Esophagus (tissue), 2 donors: ENCODE measurements at regions not wholly inside any gene's neighbourhood (a gene's known extent, or its start where the extent isn't known, plus 50 kb on each side); places are given as distances from the start of the nearest gene placed in this dataset.
"Not testable (repeated sequence)": the region's sequence is repeated elsewhere in the genome, so short reads cannot be mapped to it uniquely, and the experiment has no call there.

Experiments
- H3K27ac ChIP-seq, 2 donors: one replicate each; pipeline ENCODE4 v1.5.1; 2013; ENCODE audit warnings: low read depth in 2 of 2, mild to moderate bottlenecking in 2 of 2, inconsistent platforms in 1 of 2, low read length in 1 of 2, moderate library complexity in 1 of 2
- H3K27me3 ChIP-seq, 2 donors: one replicate each; pipeline ENCODE4 v1.6.1; 2013; ENCODE audit warnings: low read length in 2 of 2, control low read depth in 1 of 2, mild to moderate bottlenecking in 1 of 2; ENCODE audit not compliant: insufficient read depth in 2 of 2, control insufficient read depth in 1 of 2
- H3K36me3 ChIP-seq, 2 donors: one replicate each; pipeline ENCODE4 v1.6.1; 2013; ENCODE audit warnings: low read length in 1 of 2; ENCODE audit not compliant: control insufficient read depth in 2 of 2, insufficient read depth in 2 of 2
- H3K4me1 ChIP-seq, 2 donors: one replicate each; pipeline ENCODE4 v1.6.1; 2013; ENCODE audit warnings: low read length in 1 of 2; ENCODE audit not compliant: control insufficient read depth in 2 of 2, insufficient read depth in 2 of 2
- H3K4me3 ChIP-seq, 2 donors: one replicate each; pipeline ENCODE4 v1.5.1; 2013; ENCODE audit warnings: low read length in 2 of 2, mild to moderate bottlenecking in 2 of 2, low read depth in 1 of 2, moderate library complexity in 1 of 2
- H3K9me3 ChIP-seq, 2 donors: one replicate each; pipeline ENCODE4 v1.6.1; 2013; ENCODE audit warnings: mild to moderate bottlenecking in 2 of 2, low read depth in 1 of 2, low read length in 1 of 2, moderate library complexity in 1 of 2; ENCODE audit not compliant: control insufficient read depth in 2 of 2, insufficient read depth in 1 of 2
- WGBS, 2 donors: extraction: QIAGEN DNeasy Blood & Tissue Kit; methylation state at CpG; one replicate each; pipeline ENCODE4 v1.1.7; 2013; 5-methylcytosine and 5-hydroxymethylcytosine counted together
- donor health status: healthy with polysubstance abuse.
- donor health status: Bipolar disorder and iron deficiency.

- Histone ChIP-seq H3K27ac (no peak overlapping the region), H3K27me3 (no peaks in the 10 kb centered on the region), H3K36me3 (no peaks in the 10 kb centered on the region), H3K9me3 (no peaks in the 10 kb centered on the region), H3K4me1 (no peaks in the 10 kb centered on the region), H3K4me3 (no peak overlapping the region)
- WGBS, 2 donors = 76 to 92% methylated on average over 3 of the region's 3 CpGs
Measured at GRCh38 chr11:123349382-123349781, 80.7 kb upstream of the GRAMD1B start.

GRCh38 chr11:123344790-123345357 lies 85.2 kb upstream of the GRAMD1B start:
- Histone ChIP-seq H3K9me3 (no peaks in the 10 kb centered on the region), H3K4me3 (no peak overlapping the region), H3K27me3 (no peaks in the 10 kb centered on the region), H3K36me3 (no peaks in the 10 kb centered on the region), H3K4me1 (peaks cover 0 to 2% of the 10 kb centered on the region in 2 donors), H3K27ac (no peak overlapping the region)
- 13 to 21% methylated on average over 2 of the region's 2 CpGs for WGBS, 2 donors

GRCh38 chr11:123344188-123344587 lies 85.9 kb upstream of the GRAMD1B start:
- not testable (repeated sequence) for H3K4me3 ChIP-seq, H3K9me3 ChIP-seq, H3K27ac ChIP-seq, H3K27me3 ChIP-seq, H3K36me3 ChIP-seq, H3K4me1 ChIP-seq
- 61 to 77% methylated on average over 2 of the region's 2 CpGs for WGBS, 2 donors

GRCh38 chr11:123338997-123339752 lies 90.9 kb upstream of the GRAMD1B start:
- Histone ChIP-seq H3K4me1 (peaks cover 0 to 2% of the 10 kb centered on the region in 2 donors), H3K9me3 (no peaks in the 10 kb centered on the region), H3K36me3 (no peaks in the 10 kb centered on the region), H3K27me3 (no peaks in the 10 kb centered on the region), H3K4me3 (no peak overlapping the region), H3K27ac (no peak overlapping the region)
- 91 to 92% methylated on average over 9 of the region's 9 CpGs for WGBS, 2 donors

- no peaks in the 10 kb centered on the region for H3K9me3 ChIP-seq
- H3K36me3 ChIP-seq = no peaks in the 10 kb centered on the region
- 64 to 69% methylated on average over 6 of the region's 6 CpGs for WGBS, 2 donors
- H3K4me3 ChIP-seq = no peak overlapping the region
- H3K27ac ChIP-seq = no peak overlapping the region
- H3K27me3 ChIP-seq = no peaks in the 10 kb centered on the region
- peaks cover 0 to 2% of the 10 kb centered on the region in 2 donors for H3K4me1 ChIP-seq
Measured at GRCh38 chr11:123338266-123338800, 91.7 kb upstream of the GRAMD1B start.

- no peak overlapping the region for H3K4me3 ChIP-seq
- H3K4me1 ChIP-seq = no peaks in the 10 kb centered on the region
- 82 to 84% methylated on average over 4 of the region's 4 CpGs for WGBS, 2 donors
- no peaks in the 10 kb centered on the region for H3K36me3 ChIP-seq
- no peak overlapping the region for H3K27ac ChIP-seq
- no peaks in the 10 kb centered on the region for H3K27me3 ChIP-seq
- H3K9me3 ChIP-seq = no peaks in the 10 kb centered on the region
Measured at GRCh38 chr11:123334925-123335324, 95.1 kb upstream of the GRAMD1B start.

- not testable (repeated sequence) for H3K4me1 ChIP-seq, H3K27me3 ChIP-seq, H3K9me3 ChIP-seq, H3K36me3 ChIP-seq, H3K27ac ChIP-seq, H3K4me3 ChIP-seq
- WGBS, 2 donors = 94 to 96% methylated on average over 1 of the region's 1 CpG
Measured at GRCh38 chr11:123332577-123332976, 97.5 kb upstream of the GRAMD1B start.

- 78 to 85% methylated on average over 2 of the region's 2 CpGs for WGBS, 2 donors
- no peaks in the 10 kb centered on the region for H3K36me3 ChIP-seq
- H3K4me1 ChIP-seq = no peaks in the 10 kb centered on the region
- H3K27me3 ChIP-seq = no peaks in the 10 kb centered on the region
- H3K4me3 ChIP-seq = no peak overlapping the region
- no peaks in the 10 kb centered on the region for H3K9me3 ChIP-seq
- H3K27ac ChIP-seq = no peak overlapping the region
Measured at GRCh38 chr11:123330948-123331347, 99.1 kb upstream of the GRAMD1B start.

GRCh38 chr11:123330471-123330870 lies 99.6 kb upstream of the GRAMD1B start:
- Histone ChIP-seq H3K9me3 (no peaks in the 10 kb centered on the region), H3K27ac (no peak overlapping the region), H3K4me1 (no peaks in the 10 kb centered on the region), H3K4me3 (no peak overlapping the region), H3K36me3 (no peaks in the 10 kb centered on the region), H3K27me3 (no peaks in the 10 kb centered on the region)
- WGBS, 2 donors = 69 to 76% methylated on average over 2 of the region's 2 CpGs

GRCh38 chr11:123330071-123330470 lies 100.0 kb upstream of the GRAMD1B start:
- no peaks in the 10 kb centered on the region for H3K27me3 ChIP-seq
- H3K9me3 ChIP-seq = no peaks in the 10 kb centered on the region
- H3K27ac ChIP-seq = no peak overlapping the region

More at GRCh38 chr11:123330071-123330470, 100.0 kb upstream of the GRAMD1B start:
- WGBS, 2 donors = 45 to 46% methylated on average over 4 of the region's 4 CpGs
- Histone ChIP-seq H3K36me3 (no peaks in the 10 kb centered on the region), H3K4me1 (no peaks in the 10 kb centered on the region), H3K4me3 (no peak overlapping the region)
